DOHH2 (cell line): ENCODE measurements at regions not wholly inside any gene's neighbourhood (a gene's known extent, or its start where the extent isn't known, plus 50 kb on each side); places are given as distances from the start of the nearest gene placed in this dataset.

Experiments used
- CTCF ChIP-seq: fragments of 200-600 bp; sonication (generic); IDR thresholded peaks from one replicate; pipeline ENCODE4 v1.5.1; 2014; ENCODE audit warnings: antibody characterized with exemption, mild to moderate bottlenecking, low read depth, low read length; ENCODE audit not compliant: poor library complexity, severe bottlenecking
- EZH2phosphoT487 ChIP-seq: fragments of 200-600 bp; sonication (generic); IDR thresholded peaks from 2 replicates; pipeline ENCODE4 v1.6.1; 2017; ENCODE audit warnings: borderline replicate concordance, mild to moderate bottlenecking, antibody characterized with exemption, low read length, moderate library complexity, mixed read lengths

- no peak for TF ChIP-seq CTCF
- no peak for TF ChIP-seq EZH2phosphoT487
These were observed 230.7 kb upstream of the SGCD start for GRCh38 chr5:156096259-156096658.
